H1 (cell line): ENCODE measurements at regions not wholly inside any gene's neighbourhood (a gene's known extent, or its start where the extent isn't known, plus 50 kb on each side); places are given as distances from the start of the nearest gene placed in this dataset.
A peak's percentile ranks its signal among the peaks of the same experiment; 100 is the strongest.

ENCODE experiments used
- CTCF ChIA-PET: fragments of 300-600 bp; sonication (Branson Sonifier 250); formaldehyde crosslinking; loops from one replicate; lab custom pipeline; 2021; ENCODE audit not compliant: partially characterized antibody; lab: Charles Lee
- POLR2A ChIA-PET: fragments of 300-600 bp; sonication (Branson Sonifier 250); formaldehyde crosslinking; loops from one replicate; lab custom pipeline; 2021; ENCODE audit warnings: inconsistent platforms; ENCODE audit not compliant: partially characterized antibody; lab: Charles Lee
- DNase-seq, 2 experiments: peaks; one replicate each; pipeline versions ENCODE4 v3.0.0 to v3.0.0-alpha.2; 2010 to 2022; ENCODE audit warnings: low spot score in 2 of 2, low read depth in 1 of 2, mixed read lengths in 1 of 2
- FAIRE-seq: peaks from 2 replicates; lab custom pipeline; 2011; peaks lifted over from hg19 to GRCh38; lab: Jason Lieb, UNC
- H2AFZ ChIP-seq: 2 replicates; pipeline ENCODE4 v1.8.1; 2012; ENCODE audit warnings: low read length, inconsistent platforms
- H2AK5ac ChIP-seq: 2 replicates; pipeline ENCODE4 v1.6.1; 2013; ENCODE audit warnings: low read depth, low read length
- H2BK120ac ChIP-seq: replicated peaks from 2 replicates; pipeline ENCODE3; 2013; ENCODE audit warnings: low read depth, low read length, inconsistent platforms
- H2BK12ac ChIP-seq: 2 replicates; pipeline ENCODE4 v1.6.1; 2013; ENCODE audit warnings: low read depth, low read length
- H2BK15ac ChIP-seq: 2 replicates; pipeline ENCODE4 v1.6.1; 2013; ENCODE audit warnings: low read length
- H2BK20ac ChIP-seq: 2 replicates; pipeline ENCODE4 v1.6.1; 2013; ENCODE audit warnings: low read length
- H2BK5ac ChIP-seq: 2 replicates; pipeline ENCODE4 v1.6.1; 2013; ENCODE audit warnings: low read depth, low read length
- H3K14ac ChIP-seq: 2 replicates; pipeline ENCODE4 v1.6.1; 2013; ENCODE audit warnings: inconsistent platforms; ENCODE audit not compliant: insufficient read length
- H3K18ac ChIP-seq: 2 replicates; pipeline ENCODE4 v1.6.1; 2013; ENCODE audit warnings: low read length; ENCODE audit errors: extremely low read depth
- H3K23ac ChIP-seq: 2 replicates; pipeline ENCODE4 v1.6.1; 2013; ENCODE audit warnings: inconsistent platforms; ENCODE audit not compliant: insufficient read length
- H3K23me2 ChIP-seq: 2 replicates; pipeline ENCODE4 v1.6.1; 2013; ENCODE audit warnings: low read depth, low read length
- H3K27ac ChIP-seq: 2 replicates; pipeline ENCODE4 v1.6.1; 2011; ENCODE audit warnings: low read depth, low read length, inconsistent platforms
- H3K27me3 ChIP-seq, 4 experiments: replicated peaks in 1 of 4; 1 replicate in 1 of 4; 2 replicates in 3 of 4; pipeline versions ENCODE4 v1.6.1 to v1.8.1; 2011 to 2013; ENCODE audit warnings: low read length in 3 of 4, mild to moderate bottlenecking in 3 of 4, inconsistent platforms in 2 of 4, mixed read lengths in 2 of 4, moderate library complexity in 1 of 4; ENCODE audit not compliant: control insufficient read depth in 3 of 4, insufficient read depth in 3 of 4; ENCODE audit errors: extremely low read depth in 1 of 4
- H3K36me3 ChIP-seq, 4 experiments: 2 replicates each; pipeline versions ENCODE4 v1.6.1 to v1.8.1; 2011 to 2013; ENCODE audit warnings: mild to moderate bottlenecking in 4 of 4, low read length in 3 of 4, moderate library complexity in 2 of 4, control low read depth in 1 of 4, inconsistent platforms in 1 of 4; ENCODE audit not compliant: insufficient read depth in 4 of 4, control insufficient read depth in 2 of 4
- H3K4ac ChIP-seq: replicated peaks from 2 replicates; pipeline ENCODE3; 2013; ENCODE audit warnings: low read length, low read depth, mixed read lengths, inconsistent platforms; ENCODE audit not compliant: insufficient read length
- H3K4me1 ChIP-seq, 4 experiments: replicated peaks in 1 of 4; 1 replicate in 1 of 4; 2 replicates in 3 of 4; pipeline versions ENCODE4 v1.6.1 to v1.8.1; 2011 to 2013; ENCODE audit warnings: low read length in 3 of 4, inconsistent platforms in 2 of 4, mixed read lengths in 1 of 4; ENCODE audit not compliant: insufficient read depth in 4 of 4, control insufficient read depth in 3 of 4
- H3K4me2 ChIP-seq, 2 experiments: 2 replicates each; pipeline versions ENCODE4 v1.6.1 to v1.8.1; 2011 to 2013; ENCODE audit warnings: low read depth in 2 of 2, low read length in 2 of 2, control low read depth in 1 of 2, inconsistent platforms in 1 of 2, mild to moderate bottlenecking in 1 of 2; ENCODE audit not compliant: insufficient read depth in 1 of 2
- H3K4me3 ChIP-seq, 4 experiments: fragments of 200-600, 300-600 bp in 1 of 4; sonication (generic), shearing (Covaris generic), sonication (Bioruptor Twin) in 1 of 4; 2 replicates each; pipeline versions ENCODE4 v1.5.1 to v1.8.1; 2011 to 2016; ENCODE audit warnings: low read length in 4 of 4, low read depth in 3 of 4, control low read depth in 2 of 4, inconsistent platforms in 2 of 4, mild to moderate bottlenecking in 2 of 4, mixed read lengths in 1 of 4, moderate library complexity in 1 of 4; ENCODE audit not compliant: insufficient read depth in 2 of 4; ENCODE audit errors: extremely low read depth in 1 of 4
- H3K56ac ChIP-seq: replicated peaks from 2 replicates; pipeline ENCODE3; 2013; ENCODE audit warnings: low read depth, mild to moderate bottlenecking, mixed read lengths, low read length, inconsistent platforms; ENCODE audit not compliant: insufficient read length
- H3K79me1 ChIP-seq: 2 replicates; pipeline ENCODE4 v1.6.1; 2013; ENCODE audit warnings: low read depth, low read length, control low read depth
- H3K79me2 ChIP-seq, 2 experiments: 2 replicates each; pipeline versions ENCODE4 v1.6.1 to v1.8.1; 2012 to 2013; ENCODE audit warnings: low read length in 2 of 2, mild to moderate bottlenecking in 2 of 2, inconsistent platforms in 1 of 2; ENCODE audit not compliant: insufficient read depth in 2 of 2, control insufficient read depth in 1 of 2
- H3K9ac ChIP-seq, 4 experiments: replicated peaks in 1 of 4; 1 replicate in 1 of 4; 2 replicates in 3 of 4; pipeline versions ENCODE4 v1.6.1 to v1.8.1; 2011 to 2013; ENCODE audit warnings: low read depth in 3 of 4, low read length in 3 of 4, control low read depth in 2 of 4, mild to moderate bottlenecking in 2 of 4, moderate library complexity in 2 of 4, inconsistent platforms in 1 of 4; ENCODE audit errors: extremely low read depth in 1 of 4
- H3K9me3 ChIP-seq, 2 experiments: 2 replicates each; pipeline versions ENCODE4 v1.6.1 to v1.8.1; 2012 to 2013; ENCODE audit warnings: mild to moderate bottlenecking in 2 of 2, moderate library complexity in 2 of 2, control low read depth in 1 of 2, inconsistent platforms in 1 of 2, low read depth in 1 of 2, low read length in 1 of 2, mixed read lengths in 1 of 2; ENCODE audit not compliant: insufficient read depth in 2 of 2
- H4K20me1 ChIP-seq, 2 experiments: replicated peaks in 1 of 2; 2 replicates each; pipeline versions ENCODE3 to v1.8.1; 2011 to 2013; ENCODE audit warnings: inconsistent platforms in 2 of 2, low read length in 2 of 2, mild to moderate bottlenecking in 1 of 2; ENCODE audit not compliant: insufficient read depth in 2 of 2, control insufficient read depth in 1 of 2
- H4K5ac ChIP-seq: 2 replicates; pipeline ENCODE4 v1.6.1; 2013; ENCODE audit warnings: low read length, low read depth, mixed read lengths, inconsistent platforms; ENCODE audit not compliant: insufficient read length
- H4K8ac ChIP-seq: 2 replicates; pipeline ENCODE4 v1.8.0; 2013; ENCODE audit warnings: mild to moderate bottlenecking, moderate library complexity, low read length, inconsistent platforms; ENCODE audit not compliant: insufficient read depth; ENCODE audit errors: extremely low read depth
- H4K91ac ChIP-seq: replicated peaks from 2 replicates; pipeline ENCODE3; 2013; ENCODE audit warnings: low read length, mixed read lengths, inconsistent platforms; ENCODE audit not compliant: insufficient read length
- CBX5 ChIP-seq: fragments of 300-800, 300-1000 bp; sonication (generic); IDR thresholded peaks from 2 replicates; pipeline ENCODE4 v1.7.1; 2016; ENCODE audit warnings: antibody characterized with exemption, low read length, low read depth
- GABPA ChIP-seq: IDR thresholded peaks from 2 replicates; pipeline ENCODE4 v1.6.1; 2011; ENCODE audit warnings: mild to moderate bottlenecking, low read length, moderate library complexity, borderline replicate concordance; ENCODE audit not compliant: insufficient read depth
- SP2 ChIP-seq: IDR thresholded peaks from 2 replicates; pipeline ENCODE4 v1.6.1; 2012; ENCODE audit warnings: mild to moderate bottlenecking, low read length, inconsistent platforms
- WGBS, 2 experiments: shearing (Covaris generic) in 1 of 2; methylation state at CpG; one replicate each; pipeline versions ENCODE4 v1.1.6 to v1.1.7; 2013 to 2015; ENCODE audit warnings: low lambda C conversion rate in 2 of 2, mixed read lengths in 2 of 2, inconsistent platforms in 1 of 2, low coverage in 1 of 2, missing lambda C conversion rate in 1 of 2; ENCODE audit not compliant: insufficient replicate concordance in 2 of 2, insufficient coverage in 1 of 2, insufficient read length in 1 of 2; ENCODE audit errors: extremely low coverage in 1 of 2, missing lambda C conversion rate in 1 of 2; 5-methylcytosine and 5-hydroxymethylcytosine counted together

- H3K14ac ChIP-seq, result no peak overlapping the region
- no peak overlapping the region for H3K4me3 ChIP-seq
- no peak overlapping the region for H4K91ac ChIP-seq
- ChIA-PET POLR2A (interaction anchor here (0.7 to 0.8 kb wide), 2 partner anchors 11 to 20 kb away, joined by 3 read pairs; no protein-coding TSS in a partner anchor), CTCF (interaction anchor here (0.6 to 2.9 kb wide), 6 partner anchors 10 to 197 kb away, joined by 3 to 8 read pairs (median 3); no protein-coding TSS in a partner anchor)
- no peaks in the 10 kb centered on the region for H4K20me1 ChIP-seq
- H3K79me1 ChIP-seq, result no peaks in the 10 kb centered on the region
- peak overlapping the region; percentile 43; the same call in 1 of the 2 replicates for H4K8ac ChIP-seq
- no peak overlapping the region for H3K4ac ChIP-seq
- H3K36me3 ChIP-seq, result no peaks in the 10 kb centered on the region
- H3K4me2 ChIP-seq, result no peak overlapping the region
- no peaks in the 10 kb centered on the region; a peak in 1 of 7 replicates for H3K27me3 ChIP-seq
- FAIRE-seq (no peak), DNase-seq (no peak)
- no peak overlapping the region for H2BK120ac ChIP-seq
- H3K23ac ChIP-seq, result no peak overlapping the region
- H3K79me2 ChIP-seq, result no peaks in the 10 kb centered on the region
- no peaks in the 10 kb centered on the region; a peak in 1 of 7 replicates for H3K4me1 ChIP-seq
- H2AFZ ChIP-seq, result peak overlapping the region; percentile 93
- no peak overlapping the region for H3K27ac ChIP-seq
- no peak overlapping the region for H3K18ac ChIP-seq
- WGBS, 2 experiments, result 78% methylated on average over 7 of the region's 7 CpGs; no CpG with 5 or more reads in 1 of the 2 experiments
- no peak overlapping the region for H3K9ac ChIP-seq
- no peak overlapping the region for H2AK5ac ChIP-seq
- H4K5ac ChIP-seq, result no peak overlapping the region
- H3K56ac ChIP-seq, result no peak overlapping the region
- H3K9me3 ChIP-seq, result no peaks in the 10 kb centered on the region; a peak in 1 of 4 replicates
- no peak overlapping the region for H2BK20ac ChIP-seq
- H2BK12ac ChIP-seq, result no peak overlapping the region; the same call in 1 of the 2 replicates
- H2BK5ac ChIP-seq, result no peak overlapping the region
- TF ChIP-seq GABPA, result no peak
- no peak for TF ChIP-seq CBX5
- TF ChIP-seq SP2, result no peak
- H2BK15ac ChIP-seq, result no peak overlapping the region
- no peaks in the 10 kb centered on the region for H3K23me2 ChIP-seq
Measured at GRCh38 chr17:17413821-17414220, 63.0 kb upstream of the MED9 start.
